GM18858 (cell line): ENCODE measurements at regions not wholly inside any gene's neighbourhood (a gene's known extent, or its start where the extent isn't known, plus 50 kb on each side); places are given as distances from the start of the nearest gene placed in this dataset.
"Not testable (repeated sequence)": the region's sequence is repeated elsewhere in the genome, so short reads cannot be mapped to it uniquely, and the experiment has no call there.

Experiments
- ATAC-seq: cut with Tn5 transposase; IDR thresholded peaks from one replicate; pipeline ENCODE4 v1.9.1; 2021; ENCODE audit not compliant: unreplicated experiment

DNA sequence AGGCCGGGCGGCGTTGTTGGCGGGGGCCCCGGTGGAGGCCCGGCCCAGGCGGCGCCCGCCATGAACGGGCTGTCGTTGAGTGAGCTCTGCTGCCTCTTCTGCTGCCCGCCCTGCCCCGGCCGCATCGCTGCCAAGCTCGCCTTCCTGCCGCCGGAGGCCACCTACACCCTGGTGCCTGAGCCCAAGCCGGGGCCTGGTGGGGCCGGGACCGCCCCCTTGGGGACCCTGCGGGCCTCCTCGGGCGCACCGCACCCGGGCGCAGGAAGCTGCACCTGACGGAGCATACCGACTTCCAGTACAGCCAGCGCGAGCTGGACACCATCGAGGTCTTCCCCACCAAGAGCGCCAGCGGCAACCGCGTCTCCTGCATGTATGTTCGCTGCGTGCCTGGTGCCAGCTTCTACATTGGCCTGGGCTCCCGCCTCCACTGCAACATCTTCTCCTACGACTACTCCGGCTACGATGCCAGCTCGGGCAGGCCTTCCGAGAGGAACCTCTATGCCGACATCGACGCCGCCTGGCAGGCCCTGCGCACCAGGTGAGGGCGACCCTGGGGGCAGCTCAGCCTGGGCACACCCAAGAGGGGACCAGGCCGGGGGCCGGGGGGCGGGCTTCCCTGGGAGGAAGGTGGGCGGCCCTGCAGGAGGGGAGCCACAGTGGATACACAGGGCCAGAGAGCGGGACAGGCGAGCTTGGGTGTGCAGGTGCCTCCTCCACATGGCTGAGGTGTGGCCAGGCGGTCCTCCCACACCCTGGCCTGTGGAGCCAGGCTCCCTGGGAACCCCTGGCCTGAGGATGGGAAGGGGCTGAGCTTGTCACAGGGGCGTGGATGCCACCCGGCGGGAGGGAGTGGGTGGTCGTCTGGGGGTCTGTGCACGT is 201.6 kb downstream of the USP22 start:
- ATAC-seq = not testable (repeated sequence)

DNA sequence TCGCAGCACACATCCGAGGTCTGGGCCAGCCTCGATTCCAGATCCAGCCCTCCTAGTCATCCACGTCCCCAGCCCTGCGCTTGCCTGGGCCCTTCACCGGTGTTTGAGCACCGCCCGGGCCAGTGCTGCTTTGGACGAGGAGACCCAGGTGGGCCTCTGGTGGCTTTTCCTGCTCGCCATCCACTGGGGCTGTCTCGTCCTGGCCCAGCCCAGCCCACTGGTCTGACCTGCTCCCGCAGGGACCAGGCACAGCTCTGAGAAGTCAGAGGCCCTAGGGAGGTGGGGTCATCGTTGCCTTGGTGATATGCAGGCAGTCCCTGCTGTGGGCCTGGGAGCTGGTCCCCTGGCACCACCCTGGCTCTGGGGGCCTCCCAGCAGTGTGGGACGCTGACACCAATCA is 200.8 kb downstream of the USP22 start:
- not testable (repeated sequence) for ATAC-seq

DNA sequence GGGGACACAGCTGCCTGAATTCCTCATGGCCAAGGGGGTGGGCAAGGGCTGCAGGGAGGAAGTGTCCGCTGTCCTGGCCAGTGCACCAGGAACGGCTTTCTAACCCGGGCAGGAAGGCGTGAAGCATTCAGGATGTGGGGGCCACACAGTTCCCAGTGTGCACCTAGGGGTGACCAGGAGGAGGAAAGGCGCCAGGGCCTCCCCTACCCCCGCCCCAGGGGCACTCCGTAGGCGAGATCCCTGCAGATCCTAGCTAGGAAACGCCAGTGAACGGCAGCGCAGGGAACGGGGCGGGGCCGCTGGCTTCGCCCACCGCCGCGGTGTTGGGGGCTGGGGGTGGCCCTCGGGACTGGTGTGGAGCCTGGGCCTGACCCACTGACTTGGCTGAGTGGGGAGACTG is 199.6 kb downstream of the USP22 start:
- ATAC-seq = not testable (repeated sequence)

DNA sequence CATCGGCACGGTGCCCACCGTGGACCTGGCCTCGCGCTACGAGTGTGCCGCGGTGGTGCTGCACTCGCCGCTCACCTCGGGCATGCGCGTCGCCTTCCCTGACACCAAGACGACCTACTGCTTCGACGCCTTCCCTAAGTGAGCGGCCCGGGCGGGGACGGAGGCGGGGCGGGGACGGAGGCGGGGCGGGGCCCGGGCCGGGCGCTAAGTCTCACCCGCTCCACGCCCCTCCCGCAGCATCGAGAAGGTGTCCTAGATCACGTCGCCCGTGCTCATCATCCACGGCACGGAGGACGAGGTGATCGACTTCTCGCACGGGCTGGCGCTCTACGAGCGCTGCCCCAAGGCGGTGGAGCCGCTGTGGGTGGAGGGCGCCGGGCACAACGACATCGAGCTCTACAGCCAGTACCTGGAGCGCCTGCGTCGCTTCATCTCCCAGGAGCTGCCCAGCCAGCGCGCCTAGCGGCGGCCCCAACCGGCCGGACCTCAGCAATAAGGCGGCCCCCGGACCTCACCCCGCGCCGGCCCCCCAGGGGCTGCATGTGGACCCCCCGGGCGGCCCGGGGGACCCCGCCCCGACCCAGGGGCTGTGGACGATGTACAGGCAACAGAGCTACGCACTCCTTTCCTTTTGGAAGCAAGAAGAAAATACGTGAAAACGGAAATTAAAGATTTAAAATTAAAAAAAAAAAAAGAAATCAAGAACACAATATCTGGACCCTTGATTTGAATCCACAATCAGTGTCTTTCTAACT is 198.8 kb downstream of the USP22 start:
- ATAC-seq = not testable (repeated sequence)

DNA sequence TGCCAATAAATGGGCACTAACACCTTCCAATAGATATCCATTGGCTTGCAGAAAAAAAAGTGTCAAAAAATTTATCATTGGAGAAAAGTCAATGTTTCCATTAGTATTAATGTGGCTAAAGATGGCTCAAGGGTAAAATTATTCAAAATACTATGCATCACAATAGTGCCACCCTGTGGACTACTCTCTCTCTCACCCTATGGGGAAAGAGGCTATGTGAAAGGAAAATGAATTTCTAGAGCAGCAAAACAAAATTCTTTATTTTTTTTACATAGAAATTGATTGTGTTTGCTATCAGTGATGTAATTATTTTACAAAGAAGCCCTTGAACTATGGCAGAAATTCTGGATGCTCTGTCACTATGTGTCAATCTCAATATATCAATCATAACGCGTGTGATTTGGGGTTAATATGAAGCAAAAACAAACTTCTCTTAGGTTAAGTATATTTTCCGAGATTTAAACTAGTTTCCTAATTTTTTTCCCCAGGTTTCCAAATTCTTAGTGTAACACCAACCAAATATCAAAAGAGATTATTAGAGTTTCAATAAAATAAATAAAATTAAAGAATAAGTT is 193.9 kb downstream of the USP22 start:
- ATAC-seq = not testable (repeated sequence)

DNA sequence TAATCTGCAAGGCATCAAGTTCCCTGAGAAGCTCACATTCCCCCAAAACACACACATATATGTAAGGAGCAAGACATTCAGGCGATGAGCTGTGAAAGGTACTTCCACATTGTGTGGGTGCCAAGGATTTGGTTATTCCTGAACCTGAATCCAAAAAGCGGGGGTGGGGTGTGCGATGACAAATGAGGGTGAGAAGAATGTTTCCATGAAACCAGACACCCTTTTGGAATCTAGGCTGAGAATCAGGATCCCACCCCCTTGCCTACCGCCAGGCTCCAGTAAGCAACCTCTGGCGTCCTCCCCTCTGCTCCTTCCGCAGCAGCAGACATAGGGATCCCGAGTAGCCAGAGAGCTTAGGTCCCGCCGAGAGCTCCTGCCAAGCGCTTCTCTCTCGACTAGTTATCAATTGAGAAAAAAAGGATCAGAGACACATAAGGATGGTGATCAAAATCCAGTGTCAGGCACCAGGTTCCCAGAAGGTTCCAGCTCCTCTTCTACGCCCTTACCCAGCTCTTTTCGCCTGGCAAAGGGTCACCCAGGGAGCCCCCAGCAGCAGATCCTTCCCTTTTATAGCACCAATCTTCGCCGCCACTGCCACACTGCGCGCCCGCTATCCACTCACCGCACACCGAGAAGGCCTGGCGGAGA is 191.1 kb downstream of the USP22 start:
- ATAC-seq = not testable (repeated sequence)

DNA sequence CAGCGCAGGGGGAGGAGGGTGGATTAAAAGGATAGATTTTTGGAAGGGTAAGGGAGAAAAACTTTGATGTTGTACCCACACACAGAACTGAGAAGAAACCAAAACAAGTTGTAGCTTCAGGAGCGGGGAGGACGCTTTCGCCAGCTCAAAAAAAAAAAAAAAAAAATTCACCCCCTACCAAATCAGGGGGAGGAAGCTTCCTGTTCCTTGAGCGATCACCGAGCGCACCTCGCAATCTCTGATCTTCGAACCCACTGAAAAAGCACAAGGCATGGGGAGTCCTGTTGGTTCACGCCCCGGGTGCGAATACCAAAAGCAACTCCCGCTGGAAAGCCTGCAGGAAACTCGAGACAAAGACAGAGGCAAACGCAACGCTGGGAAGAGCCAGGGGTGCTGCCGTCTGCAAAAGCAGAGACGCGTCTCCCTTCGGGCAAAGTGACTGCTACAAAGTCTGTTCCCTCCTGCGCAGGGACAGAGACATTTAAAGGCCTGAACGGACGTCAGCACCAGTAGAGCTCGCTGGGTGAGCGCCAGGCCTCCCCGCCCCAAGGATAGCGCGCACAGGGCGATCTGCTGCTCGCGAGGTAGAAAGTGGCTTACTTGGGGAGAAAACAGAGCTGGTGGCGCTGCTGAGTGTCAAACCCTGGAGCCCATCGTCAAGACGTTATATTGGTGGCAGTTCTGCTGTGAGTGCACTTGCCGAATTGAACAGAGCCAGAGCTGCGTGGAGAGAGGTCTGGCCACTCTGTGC is 190.4 kb downstream of the USP22 start:
- ATAC-seq = no peak

DNA sequence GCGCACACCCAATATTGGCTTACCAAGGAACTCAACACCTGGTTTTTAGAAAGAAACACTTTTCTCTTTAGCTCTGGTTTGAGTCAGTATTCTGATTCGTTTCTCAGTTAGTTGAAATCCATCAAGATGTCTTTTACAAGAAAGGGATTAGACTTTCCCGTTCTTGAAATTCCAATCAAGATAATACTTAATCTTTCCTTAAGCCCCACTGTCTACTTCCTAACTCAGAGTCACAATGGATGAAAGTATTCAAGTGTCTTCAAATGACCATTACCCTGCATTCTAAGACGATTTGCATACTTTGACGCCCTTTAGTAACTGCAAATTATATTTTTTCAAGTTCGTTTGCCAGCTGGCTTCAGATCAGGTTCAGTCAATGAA is 189.8 kb downstream of the USP22 start:
- ATAC-seq = no peak

DNA sequence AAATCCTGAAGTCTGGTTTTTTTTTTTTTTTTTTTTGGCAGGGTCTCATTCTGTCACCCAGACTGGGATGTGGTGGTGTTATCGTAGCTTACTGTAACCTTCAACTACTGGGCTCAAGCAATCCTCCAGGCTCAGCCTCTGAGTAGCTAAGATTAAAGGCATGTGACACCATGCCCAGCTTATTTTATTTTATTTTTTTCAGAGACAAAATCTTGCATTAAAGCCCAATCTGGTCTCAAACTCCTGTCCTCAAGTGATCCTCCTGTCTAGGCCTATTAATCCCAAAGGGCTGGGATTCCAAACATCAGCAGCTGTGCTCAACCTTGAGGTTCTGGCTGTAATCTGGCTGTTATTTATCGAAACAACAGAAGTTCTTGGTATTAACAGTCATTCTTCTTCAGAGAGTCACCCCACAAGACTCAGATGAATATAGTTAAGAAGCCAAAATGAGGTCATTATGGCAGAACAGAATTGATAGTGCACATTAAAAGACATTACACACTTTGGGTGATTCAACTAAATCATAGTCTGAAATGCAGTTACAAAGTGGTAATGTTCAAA is 186.8 kb downstream of the USP22 start:
- not testable (repeated sequence) for ATAC-seq

DNA sequence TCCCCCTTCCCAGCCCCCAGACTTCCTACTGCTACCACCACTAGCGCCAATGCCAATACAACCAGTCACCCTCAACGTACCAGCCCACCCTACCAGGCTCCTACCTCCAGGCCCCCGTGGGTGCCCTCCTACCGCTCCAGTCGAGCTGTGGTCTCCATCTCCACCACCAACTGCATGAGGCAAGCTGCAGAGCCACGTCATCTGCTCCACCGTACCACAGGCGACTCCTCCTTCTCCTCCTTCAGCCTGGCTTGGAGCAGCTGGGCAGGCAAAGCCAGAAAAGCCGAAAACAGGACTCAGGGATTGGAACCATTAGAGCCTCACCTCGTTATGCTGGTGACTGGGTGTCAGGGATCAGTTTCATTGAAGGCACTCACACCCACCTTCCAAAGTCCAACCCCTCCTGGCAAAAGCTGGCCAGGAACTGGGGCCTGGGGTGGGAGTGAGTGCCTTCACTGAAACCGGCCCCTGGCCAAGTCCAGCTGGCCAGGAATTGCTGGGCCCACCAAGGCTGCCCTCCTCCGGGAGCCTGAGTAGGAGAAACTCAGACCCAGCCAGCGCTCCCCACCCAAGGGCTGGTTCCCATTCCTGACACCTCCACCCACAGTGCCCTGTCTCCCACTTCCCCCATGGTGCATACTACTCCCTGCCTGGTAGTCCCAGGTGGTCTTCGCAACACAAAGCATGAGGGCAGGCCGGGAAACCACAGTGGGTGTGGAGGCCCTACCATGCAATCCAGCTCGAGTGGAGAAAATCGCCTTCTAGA is 176.2 kb downstream of the USP22 start:
- ATAC-seq = not testable (repeated sequence)

DNA sequence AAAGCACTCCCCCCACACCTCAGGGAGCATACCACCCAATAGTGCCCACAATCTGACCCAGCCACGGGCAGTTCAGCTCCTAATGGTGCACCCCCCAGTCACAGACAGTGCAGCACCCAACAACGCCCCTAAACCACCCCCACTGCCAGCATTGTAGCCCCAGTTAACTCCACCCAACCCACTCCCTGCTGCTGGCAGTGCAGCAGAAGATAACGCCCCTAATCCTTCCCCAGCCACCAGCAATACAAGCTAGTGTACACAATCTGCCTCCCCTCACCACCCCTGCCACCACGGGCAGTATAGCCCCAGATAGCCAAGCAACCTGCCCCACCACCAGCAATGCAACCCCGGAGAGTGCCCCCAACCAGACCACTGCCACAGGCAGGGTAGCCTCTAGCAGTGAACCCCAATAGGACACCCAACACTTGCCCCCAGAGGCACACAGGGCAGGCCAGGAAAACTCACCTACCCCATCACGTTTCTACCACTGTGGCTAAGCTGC is 175.3 kb downstream of the USP22 start:
- ATAC-seq = not testable (repeated sequence)

DNA sequence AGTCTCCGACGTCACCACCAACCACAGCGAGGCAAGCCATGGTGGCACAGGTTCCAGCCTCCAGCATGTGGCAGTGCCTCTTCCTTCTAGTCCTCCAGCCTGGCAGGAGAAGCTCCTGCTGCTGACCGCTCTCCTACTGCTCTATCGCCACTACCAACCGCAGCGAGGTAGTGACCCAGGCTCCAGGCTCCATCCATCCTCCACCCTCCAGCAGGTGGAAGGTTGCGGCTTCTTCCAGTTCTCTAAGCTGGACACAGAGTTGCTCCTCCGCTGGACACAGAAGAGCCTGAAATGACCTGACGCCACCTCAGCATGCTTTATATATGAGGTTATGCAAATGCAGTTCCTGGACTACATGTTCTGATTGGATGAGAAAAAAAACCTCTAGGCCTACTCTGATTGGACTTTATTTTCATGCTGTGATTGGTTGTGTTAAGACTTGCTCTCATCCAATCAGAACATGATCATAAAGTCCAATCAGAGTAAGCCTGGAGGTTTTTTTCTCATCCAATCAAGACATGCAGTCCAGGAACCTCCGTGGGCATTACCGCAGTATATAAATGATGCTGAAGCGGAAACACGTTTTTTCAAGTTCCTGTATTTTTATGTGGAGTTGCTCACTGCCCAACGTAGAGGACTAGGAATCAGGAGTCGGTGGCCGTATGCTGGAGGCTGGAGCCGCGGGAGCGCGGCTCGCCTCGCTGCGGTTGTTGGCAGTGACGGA is 174.7 kb downstream of the USP22 start:
- ATAC-seq = not testable (repeated sequence)

DNA sequence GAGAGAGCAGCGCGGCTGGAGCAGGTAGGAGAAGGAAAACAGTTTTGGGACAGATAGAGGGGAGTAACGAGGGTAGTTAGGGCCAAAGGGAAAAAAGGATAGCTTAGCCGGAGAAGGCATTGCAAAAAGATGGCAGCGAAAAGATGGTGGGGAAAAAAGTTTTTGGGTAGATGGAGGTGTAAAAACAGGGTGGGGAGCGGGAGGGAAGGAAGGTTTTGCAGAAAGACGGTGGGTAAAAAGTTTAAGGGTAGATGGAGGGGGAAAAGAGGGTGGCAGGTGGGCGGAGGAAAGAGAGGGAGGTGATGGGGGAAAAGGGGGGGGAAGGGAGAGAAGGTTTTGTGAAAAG is 174.2 kb downstream of the USP22 start:
- ATAC-seq = not testable (repeated sequence)

DNA sequence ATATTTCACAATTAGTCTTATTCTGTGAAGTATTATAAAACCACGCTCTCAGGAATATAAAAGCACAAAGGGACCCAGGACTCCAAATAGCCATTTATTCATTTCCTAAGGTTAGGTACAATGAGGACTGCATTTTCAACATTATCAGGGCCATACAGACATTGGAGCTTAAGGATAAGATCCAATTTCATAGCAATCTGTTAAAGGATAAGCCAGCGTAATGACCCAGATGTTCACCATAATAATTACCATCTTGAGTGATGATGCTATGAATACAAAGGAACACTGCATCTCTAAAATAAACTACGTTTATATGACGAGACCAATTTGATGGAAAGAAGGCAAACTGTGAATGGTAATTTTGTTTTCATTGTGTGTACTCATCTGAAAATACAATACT is 169.6 kb downstream of the USP22 start:
- not testable (repeated sequence) for ATAC-seq

DNA sequence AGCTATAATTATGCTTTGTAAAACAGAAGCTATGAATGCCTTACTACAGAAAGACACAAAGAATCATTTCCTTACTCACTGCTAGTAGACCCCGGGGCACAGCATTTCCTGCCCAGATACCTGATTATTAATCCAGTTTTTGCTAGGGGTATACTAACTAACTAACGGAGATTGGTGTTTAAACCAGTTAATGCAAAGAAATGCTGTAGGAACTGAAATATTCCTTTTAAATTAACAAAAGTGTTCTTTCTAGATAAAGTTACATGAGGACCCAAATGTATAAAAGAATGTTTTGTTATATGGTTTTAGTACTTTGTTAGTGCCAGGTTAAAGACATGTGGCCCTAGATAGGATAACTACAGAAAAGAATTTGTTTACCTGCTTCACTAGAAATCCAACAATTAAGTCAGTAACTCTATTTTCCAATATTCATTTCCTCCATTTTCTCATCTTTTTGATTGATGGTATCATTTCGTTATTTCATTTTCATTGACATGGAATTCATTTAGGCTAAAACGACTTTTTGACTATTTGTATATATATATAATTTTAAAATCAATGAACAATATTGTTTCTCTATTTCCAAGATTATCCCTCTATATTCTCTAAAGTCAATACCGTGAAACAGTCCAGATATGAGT is 169.0 kb downstream of the USP22 start:
- not testable (repeated sequence) for ATAC-seq

DNA sequence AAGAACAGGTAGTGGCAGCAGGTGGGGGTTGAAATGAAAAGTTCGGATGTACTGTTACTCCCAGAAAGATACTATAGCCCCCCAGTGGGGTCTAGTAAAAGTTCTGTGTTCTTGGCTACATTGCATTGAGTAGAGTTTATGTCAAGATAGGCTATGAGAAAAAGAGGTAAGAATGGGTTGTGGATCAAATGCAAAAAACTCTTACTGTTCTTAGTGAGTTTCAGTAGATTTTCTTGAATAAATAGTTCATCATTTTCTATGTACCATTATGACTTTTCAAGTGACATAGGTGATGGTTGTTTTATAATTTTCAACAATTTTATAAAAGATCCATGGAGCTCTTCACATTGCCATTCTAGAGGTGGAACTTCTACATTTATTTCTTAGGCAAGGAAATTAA is 165.4 kb downstream of the USP22 start:
- not testable (repeated sequence) for ATAC-seq

DNA sequence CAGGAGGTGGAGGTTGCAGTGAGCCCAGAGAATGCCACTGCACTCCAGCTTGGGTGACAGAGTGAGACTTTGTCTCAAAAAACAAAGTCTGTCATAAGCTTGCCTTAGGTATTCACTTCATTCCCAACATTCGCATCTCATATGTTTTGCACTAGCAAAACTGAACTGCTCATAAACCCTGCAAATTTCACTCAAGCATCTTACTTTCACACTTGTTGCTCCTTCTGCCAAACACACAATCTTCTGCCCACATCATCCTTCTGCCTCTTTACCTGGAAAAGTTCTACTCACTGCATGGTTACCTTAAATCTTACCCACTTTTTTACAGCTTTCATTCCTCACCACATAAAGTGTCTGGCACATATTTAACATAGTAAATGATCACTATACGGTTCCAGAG is 152.5 kb downstream of the USP22 start:
- ATAC-seq = no peak

DNA sequence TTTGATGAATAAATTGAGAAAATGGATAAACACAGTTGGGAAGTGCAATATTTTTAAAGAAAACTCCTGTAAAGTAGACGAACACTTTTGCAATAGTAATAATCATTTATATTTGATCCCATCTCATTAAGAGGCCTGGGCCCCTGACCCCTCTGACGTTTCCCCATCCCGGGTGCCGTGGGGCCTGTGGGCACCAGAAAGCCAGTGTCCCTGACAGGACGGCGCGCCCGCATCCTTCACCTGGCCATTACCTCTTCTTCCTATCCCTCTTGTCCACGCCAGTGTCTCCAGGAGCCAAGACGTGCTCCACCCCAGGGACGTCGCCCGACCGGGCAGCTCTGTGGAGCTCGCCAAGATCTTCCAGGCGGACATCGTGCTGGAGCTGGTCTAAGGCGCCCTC is 147.4 kb downstream of the USP22 start:
- not testable (repeated sequence) for ATAC-seq
